ENCODE measurements at regions not wholly inside any gene's neighbourhood (a gene's known extent, or its start where the extent isn't known, plus 50 kb on each side); places are given as distances from the start of the nearest gene placed in this dataset.
"Not testable (repeated sequence)": the region's sequence is repeated elsewhere in the genome, so short reads cannot be mapped to it uniquely, and the experiment has no call there.

DNA sequence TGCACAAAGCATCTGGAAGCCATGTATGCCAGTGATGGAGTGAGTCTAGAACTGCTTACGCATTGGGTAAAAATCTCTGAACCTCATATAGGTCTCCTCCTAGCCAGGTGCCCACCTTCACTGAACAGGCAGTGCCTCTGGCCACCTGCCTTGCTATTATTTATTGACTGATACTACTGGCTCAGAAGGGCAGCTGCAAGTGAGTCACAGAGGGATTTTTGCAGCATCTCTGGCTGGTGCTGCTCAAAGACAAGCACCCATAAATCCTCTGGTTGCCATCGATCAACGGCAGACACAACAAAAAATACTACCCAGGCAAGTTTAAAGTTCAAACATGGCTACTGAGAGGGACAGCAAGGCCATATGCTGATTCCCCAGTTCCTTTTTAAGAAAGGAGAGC is 279.4 kb downstream of the UBE3D start:
- no peak for ATAC-seq

DNA sequence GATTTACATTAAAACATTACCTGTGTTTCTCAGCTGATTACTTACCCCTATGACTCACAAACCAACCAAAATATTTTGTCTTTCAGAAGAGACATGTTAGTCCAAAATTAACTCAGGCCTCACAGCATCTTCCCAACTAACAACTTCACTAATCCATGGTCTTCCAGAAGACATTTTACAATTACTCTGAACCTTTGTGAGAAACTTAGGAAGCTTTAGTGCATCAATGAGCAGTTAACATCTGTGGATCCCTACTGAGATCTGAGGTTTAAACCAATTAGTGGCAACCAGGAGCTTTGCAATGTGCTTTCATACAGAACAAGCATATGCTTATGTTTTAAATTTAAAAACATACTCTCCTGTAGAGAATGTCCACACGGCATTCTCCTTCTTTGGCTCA is 269.7 kb downstream of the UBE3D start:
- no peak for ATAC-seq
- no peak for DNase-seq
- Histone ChIP-seq H3K27me3 (no peaks in the 10 kb centered on the region), H3K4me3 (no peak overlapping the region), H3K36me3 (no peaks in the 10 kb centered on the region), H3K27ac (no peak overlapping the region), H3K4me1 (no peaks in the 10 kb centered on the region), H3K9me3 (peaks cover 0 to 36% (median 0%) of the 10 kb centered on the region in 12 donors)
- 36 to 76% (median 66%) methylated on average over 1 of the region's 1 CpG for WGBS, 4 donors
- no peak for TF ChIP-seq POLR2A (IDR thresholded peaks at IDR 0.05)
- TF ChIP-seq, protein P1, sequence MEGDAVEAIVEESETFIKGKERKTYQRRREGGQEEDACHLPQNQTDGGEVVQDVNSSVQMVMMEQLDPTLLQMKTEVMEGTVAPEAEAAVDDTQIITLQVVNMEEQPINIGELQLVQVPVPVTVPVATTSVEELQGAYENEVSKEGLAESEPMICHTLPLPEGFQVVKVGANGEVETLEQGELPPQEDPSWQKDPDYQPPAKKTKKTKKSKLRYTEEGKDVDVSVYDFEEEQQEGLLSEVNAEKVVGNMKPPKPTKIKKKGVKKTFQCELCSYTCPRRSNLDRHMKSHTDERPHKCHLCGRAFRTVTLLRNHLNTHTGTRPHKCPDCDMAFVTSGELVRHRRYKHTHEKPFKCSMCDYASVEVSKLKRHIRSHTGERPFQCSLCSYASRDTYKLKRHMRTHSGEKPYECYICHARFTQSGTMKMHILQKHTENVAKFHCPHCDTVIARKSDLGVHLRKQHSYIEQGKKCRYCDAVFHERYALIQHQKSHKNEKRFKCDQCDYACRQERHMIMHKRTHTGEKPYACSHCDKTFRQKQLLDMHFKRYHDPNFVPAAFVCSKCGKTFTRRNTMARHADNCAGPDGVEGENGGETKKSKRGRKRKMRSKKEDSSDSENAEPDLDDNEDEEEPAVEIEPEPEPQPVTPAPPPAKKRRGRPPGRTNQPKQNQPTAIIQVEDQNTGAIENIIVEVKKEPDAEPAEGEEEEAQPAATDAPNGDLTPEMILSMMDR (IDR thresholded peaks at IDR 0.05), result no peak
- intact Hi-C loops (cut with DNase I), result no loop called here

More for the DNA sequence above, 279.4 kb downstream of the UBE3D start:
- Histone ChIP-seq H3K27ac (no peak overlapping the region), H3K36me3 (no peaks in the 10 kb centered on the region), H3K9me3 (peaks cover 0 to 14% (median 0%) of the 10 kb centered on the region in 12 donors), H3K4me3 (no peak overlapping the region), H3K27me3 (no peaks in the 10 kb centered on the region), H3K4me1 (no peaks in the 10 kb centered on the region)
- intact Hi-C loops (cut with DNase I), result no loop called here
- 89 to 94% (median 92%) methylated on average over 3 of the region's 3 CpGs for WGBS, 4 donors
- TF ChIP-seq, protein P1 (IDR thresholded peaks at IDR 0.05), result no peak
- no peak for TF ChIP-seq POLR2A (IDR thresholded peaks at IDR 0.05)
- DNase-seq, result no peak

- DNase-seq (no peak), ATAC-seq (no peak)
- no peak for TF ChIP-seq POLR2A (IDR thresholded peaks at IDR 0.05)
- TF ChIP-seq, protein P1 (IDR thresholded peaks at IDR 0.05), result no peak
- Histone ChIP-seq H3K36me3 (no peaks in the 10 kb centered on the region), H3K9me3 (peaks cover 0 to 36% (median 4%) of the 10 kb centered on the region in 12 donors), H3K4me1 (no peaks in the 10 kb centered on the region), H3K27ac (no peak overlapping the region), H3K4me3 (no peak overlapping the region), H3K27me3 (no peaks in the 10 kb centered on the region)
- WGBS, 4 donors, result 85 to 92% (median 88%) methylated on average over 2 of the region's 2 CpGs
- intact Hi-C loops (cut with DNase I), result no loop called here
These were observed 264.6 kb downstream of the UBE3D start for GRCh38 chr6:82801083-82801482.

GRCh38 chr6:82816243-82816642 is 249.4 kb downstream of the UBE3D start:
- H3K27me3 ChIP-seq; H3K27ac ChIP-seq; H3K9me3 ChIP-seq; H3K4me1 ChIP-seq; DNase-seq; intact Hi-C loops (cut with DNase I); H3K36me3 ChIP-seq; ATAC-seq; H3K4me3 ChIP-seq: not testable (repeated sequence)

- H3K4me3 ChIP-seq, result no peak overlapping the region
- intact Hi-C loops (cut with DNase I), result no loop called here
- no peaks in the 10 kb centered on the region for H3K36me3 ChIP-seq
These were observed 246.9 kb downstream of the UBE3D start for GRCh38 chr6:82818727-82819126.

More at GRCh38 chr6:82818727-82819126, 246.9 kb downstream of the UBE3D start:
- TF ChIP-seq POLR2A (IDR thresholded peaks at IDR 0.05), result no peak
- TF ChIP-seq, protein P1 (IDR thresholded peaks at IDR 0.05), result no peak
- Histone ChIP-seq H3K4me1 (no peaks in the 10 kb centered on the region), H3K27me3 (no peaks in the 10 kb centered on the region), H3K9me3 (peaks cover 0 to 6% (median 0%) of the 10 kb centered on the region in 12 donors), H3K27ac (no peak overlapping the region)
- DNase-seq (no peak), ATAC-seq (no peak)
- 45 to 52% (median 48%) methylated on average over 3 of the region's 3 CpGs for WGBS, 4 donors
